ENCODE measurements at regions not wholly inside any gene's neighbourhood (a gene's known extent, or its start where the extent isn't known, plus 50 kb on each side); places are given as distances from the start of the nearest gene placed in this dataset.
"Not testable (repeated sequence)": the region's sequence is repeated elsewhere in the genome, so short reads cannot be mapped to it uniquely, and the experiment has no call there.

GRCh38 chr9:72445306-72445995 lies 76.0 kb upstream of the TMC1 start:
- Mint-ChIP-seq H3K27me3 (ENCODE audit: low read depth) (peaks cover 13% of the 10 kb centered on the region), H3K27ac (no peak overlapping the region), H3K36me3 (ENCODE audit: low read depth) (no peaks in the 10 kb centered on the region), H3K9me3 (no peaks in the 10 kb centered on the region), H3K4me3 (ENCODE audit: low read depth) (no peak overlapping the region), H3K4me1 (ENCODE audit: low read depth) (peaks cover 36% of the 10 kb centered on the region)
- DNase-seq (ENCODE audit: low spot score): no peak
- intact Hi-C loops (cut with micrococcal nuclease): loop anchor here (2.0 to 10.0 kb wide), 2 partner anchors 141 to 147 kb away; no protein-coding TSS in a partner anchor

- Mint-ChIP-seq H3K4me3 (ENCODE audit: low read depth) (no peak overlapping the region), H3K27ac (peak overlapping the region; percentile 68), H3K36me3 (ENCODE audit: low read depth) (no peaks in the 10 kb centered on the region), H3K27me3 (ENCODE audit: low read depth) (peaks cover 13% of the 10 kb centered on the region), H3K4me1 (ENCODE audit: low read depth) (peaks cover 36% of the 10 kb centered on the region), H3K9me3 (no peaks in the 10 kb centered on the region)
- no peak for DNase-seq (ENCODE audit: low spot score)
- intact Hi-C loops (cut with micrococcal nuclease): loop anchor here (1.0 to 10.0 kb wide), 7 partner anchors 29 to 148 kb away; no protein-coding TSS in a partner anchor
Observed at GRCh38 chr9:72444435-72444834, 77.0 kb upstream of the TMC1 start.

- peak; percentile 14 for DNase-seq (ENCODE audit: low spot score)
- no peaks in the 10 kb centered on the region for H3K36me3 Mint-ChIP-seq (ENCODE audit: low read depth)
- H3K9me3 Mint-ChIP-seq: no peaks in the 10 kb centered on the region
- H3K4me1 Mint-ChIP-seq (ENCODE audit: low read depth): peaks cover 33% of the 10 kb centered on the region
- H3K27ac Mint-ChIP-seq: peak overlapping the region; percentile 68
- no peak overlapping the region for H3K4me3 Mint-ChIP-seq (ENCODE audit: low read depth)
- H3K27me3 Mint-ChIP-seq (ENCODE audit: low read depth): peaks cover 12% of the 10 kb centered on the region
- intact Hi-C loops (cut with micrococcal nuclease): loop anchor here (1.0 to 10.0 kb wide), 11 partner anchors 29 to 190 kb away; partner anchors contain the start of gene ZFAND5
Observed at GRCh38 chr9:72443855-72444254, 77.6 kb upstream of the TMC1 start.

- DNase-seq (ENCODE audit: low spot score): no peak
- intact Hi-C loops (cut with micrococcal nuclease): loop anchor here (5.0 to 10.0 kb wide), 3 partner anchors 65 to 137 kb away; no protein-coding TSS in a partner anchor
- H3K4me3 Mint-ChIP-seq (ENCODE audit: low read depth): no peak overlapping the region
- no peaks in the 10 kb centered on the region for H3K36me3 Mint-ChIP-seq (ENCODE audit: low read depth)
- peaks cover 9% of the 10 kb centered on the region for H3K27me3 Mint-ChIP-seq (ENCODE audit: low read depth)
- no peak overlapping the region for H3K27ac Mint-ChIP-seq
- peaks cover 30% of the 10 kb centered on the region for H3K4me1 Mint-ChIP-seq (ENCODE audit: low read depth)
- H3K9me3 Mint-ChIP-seq: no peaks in the 10 kb centered on the region
Observed at GRCh38 chr9:72441848-72442607, 77.0 kb upstream of the ZFAND5 start.

- Mint-ChIP-seq H3K9me3 (no peaks in the 10 kb centered on the region), H3K36me3 (ENCODE audit: low read depth) (no peaks in the 10 kb centered on the region), H3K27ac (no peak overlapping the region), H3K4me1 (ENCODE audit: low read depth) (peaks cover 30% of the 10 kb centered on the region), H3K4me3 (ENCODE audit: low read depth) (no peak overlapping the region), H3K27me3 (ENCODE audit: low read depth) (peaks cover 9% of the 10 kb centered on the region)
- no peak for DNase-seq (ENCODE audit: low spot score)
- intact Hi-C loops (cut with micrococcal nuclease): loop anchor here (5.0 to 10.0 kb wide), 3 partner anchors 66 to 136 kb away; no protein-coding TSS in a partner anchor
Observed at GRCh38 chr9:72440992-72441847, 76.2 kb upstream of the ZFAND5 start.

- Mint-ChIP-seq H3K9me3 (no peaks in the 10 kb centered on the region), H3K27ac (no peak overlapping the region), H3K4me3 (ENCODE audit: low read depth) (no peak overlapping the region), H3K36me3 (ENCODE audit: low read depth) (no peaks in the 10 kb centered on the region), H3K4me1 (ENCODE audit: low read depth) (peaks cover 26% of the 10 kb centered on the region), H3K27me3 (ENCODE audit: low read depth) (peaks cover 8% of the 10 kb centered on the region)
- intact Hi-C loops (cut with micrococcal nuclease): loop anchor here (5.0 to 10.0 kb wide), 3 partner anchors 67 to 136 kb away; no protein-coding TSS in a partner anchor
- DNase-seq (ENCODE audit: low spot score): no peak
Observed at GRCh38 chr9:72440378-72440777, 75.4 kb upstream of the ZFAND5 start.

- H3K4me1 Mint-ChIP-seq (ENCODE audit: low read depth); intact Hi-C loops (cut with micrococcal nuclease); DNase-seq (ENCODE audit: low spot score); H3K9me3 Mint-ChIP-seq; H3K36me3 Mint-ChIP-seq (ENCODE audit: low read depth); H3K27ac Mint-ChIP-seq; H3K4me3 Mint-ChIP-seq (ENCODE audit: low read depth): not testable (repeated sequence)
- peaks cover 16% of the 10 kb centered on the region for H3K27me3 Mint-ChIP-seq (ENCODE audit: low read depth)
Observed at GRCh38 chr9:72433616-72434267, 68.7 kb upstream of the ZFAND5 start.

GRCh38 chr9:72431036-72431435 lies 66.0 kb upstream of the ZFAND5 start:
- H3K27me3 Mint-ChIP-seq (ENCODE audit: low read depth): peaks cover 27% of the 10 kb centered on the region
- H3K4me3 Mint-ChIP-seq (ENCODE audit: low read depth): no peak overlapping the region
- H3K9me3 Mint-ChIP-seq: no peaks in the 10 kb centered on the region
- H3K36me3 Mint-ChIP-seq (ENCODE audit: low read depth): no peaks in the 10 kb centered on the region
- H3K27ac Mint-ChIP-seq: no peak overlapping the region
- peaks cover 6% of the 10 kb centered on the region for H3K4me1 Mint-ChIP-seq (ENCODE audit: low read depth)
- intact Hi-C loops (cut with micrococcal nuclease): no loop called here
- no peak for DNase-seq (ENCODE audit: low spot score)

- H3K9me3 Mint-ChIP-seq: no peaks in the 10 kb centered on the region
- H3K27me3 Mint-ChIP-seq (ENCODE audit: low read depth): peaks cover 20% of the 10 kb centered on the region
- peaks cover 6% of the 10 kb centered on the region for H3K4me1 Mint-ChIP-seq (ENCODE audit: low read depth)
- H3K4me3 Mint-ChIP-seq (ENCODE audit: low read depth): no peak overlapping the region
- intact Hi-C loops (cut with micrococcal nuclease): no loop called here
- no peaks in the 10 kb centered on the region for H3K36me3 Mint-ChIP-seq (ENCODE audit: low read depth)
- H3K27ac Mint-ChIP-seq: no peak overlapping the region
- DNase-seq (ENCODE audit: low spot score): no peak
Observed at GRCh38 chr9:72428329-72428728, 63.3 kb upstream of the ZFAND5 start.

GRCh38 chr9:72427801-72428200 lies 62.8 kb upstream of the ZFAND5 start:
- no peak overlapping the region for H3K27ac Mint-ChIP-seq
- H3K36me3 Mint-ChIP-seq (ENCODE audit: low read depth): no peaks in the 10 kb centered on the region
- no peak overlapping the region for H3K4me3 Mint-ChIP-seq (ENCODE audit: low read depth)
- peaks cover 20% of the 10 kb centered on the region for H3K27me3 Mint-ChIP-seq (ENCODE audit: low read depth)
- intact Hi-C loops (cut with micrococcal nuclease): no loop called here
- no peak for DNase-seq (ENCODE audit: low spot score)
- H3K4me1 Mint-ChIP-seq (ENCODE audit: low read depth): peaks cover 6% of the 10 kb centered on the region
- H3K9me3 Mint-ChIP-seq: no peaks in the 10 kb centered on the region

- Mint-ChIP-seq H3K36me3 (ENCODE audit: low read depth) (no peaks in the 10 kb centered on the region), H3K9me3 (no peaks in the 10 kb centered on the region), H3K27me3 (ENCODE audit: low read depth) (peaks cover 13% of the 10 kb centered on the region), H3K4me1 (ENCODE audit: low read depth) (peaks cover 6% of the 10 kb centered on the region), H3K27ac (no peak overlapping the region), H3K4me3 (ENCODE audit: low read depth) (no peak overlapping the region)
- intact Hi-C loops (cut with micrococcal nuclease): no loop called here
- DNase-seq (ENCODE audit: low spot score): no peak
Observed at GRCh38 chr9:72424131-72424530, 59.1 kb upstream of the ZFAND5 start.

GRCh38 chr9:72422214-72422613 lies 57.2 kb upstream of the ZFAND5 start:
- Mint-ChIP-seq H3K27ac (no peak overlapping the region), H3K36me3 (ENCODE audit: low read depth) (no peaks in the 10 kb centered on the region), H3K4me1 (ENCODE audit: low read depth) (peaks cover 6% of the 10 kb centered on the region), H3K27me3 (ENCODE audit: low read depth) (peaks cover 5% of the 10 kb centered on the region), H3K4me3 (ENCODE audit: low read depth) (no peak overlapping the region), H3K9me3 (no peaks in the 10 kb centered on the region)
- no peak for DNase-seq (ENCODE audit: low spot score)
- intact Hi-C loops (cut with micrococcal nuclease): no loop called here
